NCI-H1417 treated with DMSO at 0.1 percent for 48 hours (cell line): ENCODE measurements at regions not wholly inside any gene's neighbourhood (a gene's known extent, or its start where the extent isn't known, plus 50 kb on each side); places are given as distances from the start of the nearest gene placed in this dataset.

Experiments
- DNase-seq: peaks from one replicate; lab custom pipeline; 2025; lab: John Stamatoyannopoulos, UW

GRCh38 chr11:128226106-128226716 lies 361.1 kb downstream of the ETS1 start:
- no peak for DNase-seq

GRCh38 chr11:128222245-128222884 lies 365.0 kb downstream of the ETS1 start:
- no peak for DNase-seq

GRCh38 chr11:128219731-128220120 lies 367.6 kb downstream of the ETS1 start:
- no peak for DNase-seq

GRCh38 chr11:128216198-128216597 lies 371.2 kb downstream of the ETS1 start:
- DNase-seq = no peak

- no peak for DNase-seq
These were observed 372.0 kb downstream of the ETS1 start for GRCh38 chr11:128215238-128215882.

GRCh38 chr11:128214263-128214662 lies 373.1 kb downstream of the ETS1 start:
- DNase-seq = no peak

GRCh38 chr11:128213461-128213860 lies 373.9 kb downstream of the ETS1 start:
- no peak for DNase-seq

GRCh38 chr11:128212324-128212723 lies 375.0 kb downstream of the ETS1 start:
- no peak for DNase-seq

GRCh38 chr11:128210148-128210940 lies 377.0 kb downstream of the ETS1 start:
- no peak for DNase-seq

GRCh38 chr11:128209138-128209435 lies 378.3 kb downstream of the ETS1 start:
- no peak for DNase-seq

- no peak for DNase-seq
These were observed 378.8 kb downstream of the ETS1 start for GRCh38 chr11:128208329-128209137.

- no peak for DNase-seq
These were observed 379.5 kb downstream of the ETS1 start for GRCh38 chr11:128207861-128208321.

- DNase-seq = no peak
These were observed 380.9 kb downstream of the ETS1 start for GRCh38 chr11:128206461-128206860.

- no peak for DNase-seq
These were observed 381.6 kb downstream of the ETS1 start for GRCh38 chr11:128205796-128206195.

- no peak for DNase-seq
These were observed 382.5 kb downstream of the ETS1 start for GRCh38 chr11:128204898-128205297.

- DNase-seq = no peak
These were observed 385.6 kb downstream of the ETS1 start for GRCh38 chr11:128201801-128202200.

- DNase-seq = no peak
These were observed 386.3 kb downstream of the ETS1 start for GRCh38 chr11:128201009-128201408.

GRCh38 chr11:128200467-128200866 lies 386.9 kb downstream of the ETS1 start:
- DNase-seq = no peak

GRCh38 chr11:128198216-128198772 lies 389.1 kb downstream of the ETS1 start:
- no peak for DNase-seq

- no peak for DNase-seq
These were observed 391.1 kb downstream of the ETS1 start for GRCh38 chr11:128196235-128196634.

- DNase-seq = no peak
These were observed 391.6 kb downstream of the ETS1 start for GRCh38 chr11:128195756-128196155.
